ENCODE measurements at regions not wholly inside any gene's neighbourhood (a gene's known extent, or its start where the extent isn't known, plus 50 kb on each side); places are given as distances from the start of the nearest gene placed in this dataset.

DNA sequence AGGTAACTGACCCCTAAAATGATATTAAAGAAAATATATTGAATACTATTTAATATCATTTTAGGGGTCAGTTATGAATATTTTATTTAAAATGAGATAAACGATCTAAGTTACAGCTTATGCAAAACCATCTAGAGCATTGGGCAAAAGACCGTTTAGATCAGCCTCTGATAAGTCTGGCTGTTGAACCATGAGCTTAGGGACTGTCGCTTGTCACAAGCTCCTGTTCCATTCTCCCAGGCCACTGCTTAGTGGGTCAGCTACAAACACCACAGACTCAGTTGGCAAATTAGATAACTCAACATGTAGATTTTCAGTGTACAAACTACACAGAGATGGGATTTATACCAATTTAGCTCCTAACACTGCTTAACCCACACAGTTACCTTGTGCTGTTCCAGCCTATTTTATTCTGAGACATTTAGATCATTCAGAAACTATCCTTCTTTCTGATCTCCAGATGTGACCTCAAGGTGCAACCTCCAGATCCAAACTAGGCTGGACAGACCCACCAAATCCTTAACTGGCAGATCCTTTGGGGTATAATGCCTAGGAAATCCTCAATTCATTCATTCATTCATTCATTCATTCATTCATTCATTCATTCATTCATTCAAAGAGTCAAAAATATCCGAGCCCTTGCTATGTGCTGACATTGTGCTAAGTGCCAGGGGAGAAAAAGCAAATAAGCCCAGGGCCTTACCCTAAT is 82.8 kb downstream of the HRH4 start:
- peaks cover 5% of the 10 kb centered on the region for H3K27me3 ChIP-seq (ENCODE audit: control insufficient read depth, insufficient read depth, low read length)
- TF ChIP-seq, protein P1, sequence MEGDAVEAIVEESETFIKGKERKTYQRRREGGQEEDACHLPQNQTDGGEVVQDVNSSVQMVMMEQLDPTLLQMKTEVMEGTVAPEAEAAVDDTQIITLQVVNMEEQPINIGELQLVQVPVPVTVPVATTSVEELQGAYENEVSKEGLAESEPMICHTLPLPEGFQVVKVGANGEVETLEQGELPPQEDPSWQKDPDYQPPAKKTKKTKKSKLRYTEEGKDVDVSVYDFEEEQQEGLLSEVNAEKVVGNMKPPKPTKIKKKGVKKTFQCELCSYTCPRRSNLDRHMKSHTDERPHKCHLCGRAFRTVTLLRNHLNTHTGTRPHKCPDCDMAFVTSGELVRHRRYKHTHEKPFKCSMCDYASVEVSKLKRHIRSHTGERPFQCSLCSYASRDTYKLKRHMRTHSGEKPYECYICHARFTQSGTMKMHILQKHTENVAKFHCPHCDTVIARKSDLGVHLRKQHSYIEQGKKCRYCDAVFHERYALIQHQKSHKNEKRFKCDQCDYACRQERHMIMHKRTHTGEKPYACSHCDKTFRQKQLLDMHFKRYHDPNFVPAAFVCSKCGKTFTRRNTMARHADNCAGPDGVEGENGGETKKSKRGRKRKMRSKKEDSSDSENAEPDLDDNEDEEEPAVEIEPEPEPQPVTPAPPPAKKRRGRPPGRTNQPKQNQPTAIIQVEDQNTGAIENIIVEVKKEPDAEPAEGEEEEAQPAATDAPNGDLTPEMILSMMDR (IDR thresholded peaks at IDR 0.05; ENCODE audit: low read depth, low read length), result no peak
- ChIA-PET CTCF (interaction anchor here (2.4 kb wide), 1 partner anchor 184 kb away, joined by 15 read pairs; no protein-coding TSS in a partner anchor), POLR2A (no interaction called here)
- no peak for DNase-seq (ENCODE audit: low read depth, low spot score)
- H3K27ac ChIP-seq (ENCODE audit: low read depth, low read length), result no peak overlapping the region
- H3K9me3 ChIP-seq (ENCODE audit: control insufficient read depth, insufficient read depth, low read length), result no peaks in the 10 kb centered on the region
- H3K4me3 ChIP-seq (ENCODE audit: low read depth, low read length), result no peak overlapping the region

DNA sequence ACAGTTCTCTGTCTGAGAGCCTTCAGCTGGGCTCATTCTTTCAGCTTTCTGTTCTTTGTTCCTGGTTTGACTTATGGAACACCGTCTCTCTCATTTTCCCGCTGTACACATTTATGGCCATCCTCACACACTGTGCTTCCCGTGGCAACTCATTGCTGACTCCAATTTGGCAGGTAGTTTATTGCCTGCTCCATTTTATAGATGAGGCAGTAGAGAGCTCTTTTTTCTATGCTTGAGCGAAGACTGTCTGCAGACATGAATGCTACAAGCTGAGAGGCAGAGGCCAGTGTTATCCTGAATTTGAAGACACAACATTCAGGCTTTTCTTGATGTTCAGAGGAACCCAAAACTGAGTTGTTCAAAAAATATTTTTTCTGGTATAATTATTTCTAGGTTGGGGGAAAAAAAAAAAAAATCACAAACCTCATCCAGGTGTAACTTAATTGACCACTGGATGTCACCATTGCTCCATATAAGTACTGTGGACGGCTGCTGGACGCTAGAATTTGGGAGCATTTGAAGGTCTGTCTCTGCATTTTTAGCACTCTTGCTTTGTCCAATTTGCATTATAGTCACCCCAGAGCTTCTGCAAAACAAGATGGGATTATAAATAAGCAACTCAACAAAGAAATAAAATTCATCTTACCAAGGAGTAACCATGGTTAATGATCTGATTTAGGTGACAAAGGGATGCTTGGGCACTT is 83.5 kb downstream of the HRH4 start:
- H3K4me3 ChIP-seq (ENCODE audit: low read depth, low read length), result no peak overlapping the region
- TF ChIP-seq, protein P1 (IDR thresholded peaks at IDR 0.05; ENCODE audit: low read depth, low read length), result peak; percentile 34; the same call in 1 of the 2 replicates
- no peak for DNase-seq (ENCODE audit: low read depth, low spot score)
- ChIA-PET CTCF (interaction anchor here (0.7 to 2.4 kb wide), 3 partner anchors 14 to 184 kb away, joined by 3 to 15 read pairs (median 3); no protein-coding TSS in a partner anchor), POLR2A (no interaction called here)
- H3K9me3 ChIP-seq (ENCODE audit: control insufficient read depth, insufficient read depth, low read length), result no peaks in the 10 kb centered on the region
- H3K27ac ChIP-seq (ENCODE audit: low read depth, low read length), result no peak overlapping the region
- H3K27me3 ChIP-seq (ENCODE audit: control insufficient read depth, insufficient read depth, low read length), result peaks cover 5% of the 10 kb centered on the region

DNA sequence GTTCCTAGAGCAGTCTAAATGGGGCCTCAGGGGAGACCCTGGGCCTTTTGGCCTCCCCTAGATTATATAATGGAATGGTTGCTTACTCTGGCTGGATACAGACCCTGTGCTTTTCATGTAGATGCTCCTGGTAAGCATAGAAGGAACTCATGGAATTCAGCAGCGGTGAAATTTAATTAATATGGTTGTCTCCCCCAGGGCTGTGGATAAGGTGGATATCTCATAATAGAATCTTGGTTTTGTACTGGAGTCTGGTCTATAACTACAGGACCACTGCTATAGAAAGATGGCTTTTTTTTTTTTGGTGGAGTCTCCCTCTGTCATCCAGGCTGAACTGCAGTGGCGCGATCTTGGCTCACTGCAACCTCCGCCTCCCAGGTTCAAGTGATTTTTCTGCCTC is 84.5 kb downstream of the HRH4 start:
- ChIA-PET CTCF (interaction anchor here (2.4 kb wide), 1 partner anchor 183 kb away, joined by 15 read pairs; no protein-coding TSS in a partner anchor), POLR2A (no interaction called here)
- Histone ChIP-seq H3K4me3 (ENCODE audit: low read depth, low read length) (no peak overlapping the region), H3K27ac (ENCODE audit: low read depth, low read length) (no peak overlapping the region), H3K9me3 (ENCODE audit: control insufficient read depth, insufficient read depth, low read length) (no peaks in the 10 kb centered on the region), H3K27me3 (ENCODE audit: control insufficient read depth, insufficient read depth, low read length) (peaks cover 5% of the 10 kb centered on the region)
- TF ChIP-seq, protein P1 (IDR thresholded peaks at IDR 0.05; ENCODE audit: low read depth, low read length), result no peak
- no peak for DNase-seq (ENCODE audit: low read depth, low spot score)

DNA sequence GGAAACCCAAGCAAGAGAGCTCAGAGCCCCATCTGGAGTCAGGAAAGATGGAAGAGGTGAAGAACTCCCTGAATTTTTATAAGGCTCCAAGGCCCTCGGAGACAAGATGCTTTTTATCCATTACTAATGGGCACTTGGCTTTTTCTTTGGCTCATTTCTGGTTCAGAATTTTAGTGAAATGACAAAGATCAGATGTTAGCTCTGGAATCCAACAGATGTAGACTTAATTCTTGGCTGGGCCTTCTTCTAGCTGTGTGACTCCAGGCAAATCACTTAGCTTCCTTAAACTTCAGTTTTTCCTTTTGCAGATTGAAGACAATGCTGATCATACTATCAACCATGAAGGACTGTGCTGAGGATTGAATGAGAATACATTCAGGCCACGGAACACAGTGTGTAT is 85.2 kb downstream of the HRH4 start:
- CTCF ChIA-PET, result interaction anchor here (0.6 to 1.0 kb wide), 2 partner anchors 181 to 1348 kb away, joined by 3 to 4 read pairs; no protein-coding TSS in a partner anchor
- Histone ChIP-seq H3K9me3 (ENCODE audit: control insufficient read depth, insufficient read depth, low read length) (no peaks in the 10 kb centered on the region), H3K4me3 (ENCODE audit: low read depth, low read length) (no peak overlapping the region), H3K27ac (ENCODE audit: low read depth, low read length) (no peak overlapping the region), H3K27me3 (ENCODE audit: control insufficient read depth, insufficient read depth, low read length) (peaks cover 5% of the 10 kb centered on the region)
- DNase-seq (ENCODE audit: low read depth, low spot score), result no peak
- TF ChIP-seq, protein P1 (IDR thresholded peaks at IDR 0.05; ENCODE audit: low read depth, low read length), result no peak
- POLR2A ChIA-PET, result no interaction called here

DNA sequence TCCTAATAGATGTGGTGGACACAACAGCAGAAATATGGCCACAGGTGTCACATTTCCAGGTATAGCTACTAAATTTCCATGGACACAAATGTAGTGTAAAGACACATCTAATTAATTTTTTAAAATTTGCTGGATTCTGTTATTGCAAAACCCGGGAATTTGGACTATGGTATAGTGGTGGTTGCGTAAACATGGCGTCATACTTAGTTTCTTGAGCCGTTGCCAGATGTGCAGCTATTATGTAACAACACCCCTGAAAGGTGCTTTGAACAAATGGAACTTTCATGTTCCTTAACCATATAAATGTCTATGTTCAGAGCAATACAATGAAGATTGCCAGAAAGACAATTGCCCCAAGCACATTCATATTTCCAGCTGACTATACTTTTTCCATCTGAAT is 85.9 kb downstream of the HRH4 start:
- Histone ChIP-seq H3K4me3 (ENCODE audit: low read depth, low read length) (no peak overlapping the region), H3K27me3 (ENCODE audit: control insufficient read depth, insufficient read depth, low read length) (peaks cover 5% of the 10 kb centered on the region), H3K9me3 (ENCODE audit: control insufficient read depth, insufficient read depth, low read length) (no peaks in the 10 kb centered on the region), H3K27ac (ENCODE audit: low read depth, low read length) (no peak overlapping the region)
- ChIA-PET POLR2A (no interaction called here), CTCF (interaction anchor here (0.6 to 1.0 kb wide), 3 partner anchors 57 to 1347 kb away, joined by 3 to 4 read pairs (median 3); no protein-coding TSS in a partner anchor)
- no peak for DNase-seq (ENCODE audit: low read depth, low spot score)
- TF ChIP-seq, protein P1 (IDR thresholded peaks at IDR 0.05; ENCODE audit: low read depth, low read length), result no peak
